ENCODE measurements at regions not wholly inside any gene's neighbourhood (a gene's known extent, or its start where the extent isn't known, plus 50 kb on each side); places are given as distances from the start of the nearest gene placed in this dataset.

DNA sequence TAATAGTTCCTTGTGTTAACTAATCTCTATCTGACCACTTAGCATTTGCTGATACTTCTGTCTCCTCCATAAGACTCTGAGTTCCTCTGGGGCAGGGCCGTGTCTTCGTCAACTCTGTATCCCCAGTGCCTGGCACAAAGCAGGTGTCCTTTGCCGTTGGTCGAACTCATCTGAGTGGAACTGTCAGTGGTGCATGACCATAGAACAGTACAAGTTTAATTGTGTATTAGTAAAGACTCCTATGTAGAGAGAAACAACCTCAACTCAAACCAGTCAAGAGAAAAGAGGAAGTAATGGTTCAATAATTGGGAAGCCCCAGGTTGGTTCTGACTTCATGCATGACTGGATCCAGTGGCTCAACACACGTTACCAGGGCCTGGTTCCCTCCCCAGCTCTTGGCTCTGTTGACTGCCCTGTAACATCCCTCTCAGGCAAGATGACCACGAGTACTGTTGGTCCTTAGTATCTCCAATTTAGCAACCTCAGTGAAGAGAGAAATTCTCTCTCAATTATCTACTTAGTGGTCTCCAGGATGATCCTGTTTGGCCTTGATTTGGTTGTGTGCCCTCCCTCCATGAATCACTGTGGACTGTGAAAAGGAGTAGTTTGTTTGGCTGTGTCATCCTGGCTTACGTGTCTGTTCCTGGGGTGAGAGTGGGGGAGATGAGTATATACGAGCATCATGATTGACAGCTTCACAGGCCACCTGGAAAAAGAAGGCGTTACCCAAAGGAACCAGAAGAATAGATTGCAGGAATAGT, 58.5 kb upstream of the MSH6 start:
- Histone ChIP-seq H3K36me3 (ENCODE audit: control insufficient read depth, insufficient read depth, low read length) (no peaks in the 10 kb centered on the region), H3K9me3 (ENCODE audit: control insufficient read depth, insufficient read depth, low read depth, low read length) (no peaks in the 10 kb centered on the region), H3K4me3 (replicated peaks in 1 of 4; ENCODE audit: control extremely low read depth in 1 of 4, insufficient read depth in 1 of 4, low read depth in 3 of 4, low read length in 4 of 4) (no peak overlapping the region), H3K4me1 (ENCODE audit: control insufficient read depth, extremely low read depth, insufficient read depth, low read length) (no peaks in the 10 kb centered on the region), H4K20me1 (ENCODE audit: control insufficient read depth, extremely low read depth, insufficient read depth, low read length) (no peaks in the 10 kb centered on the region), H3K9ac (ENCODE audit: insufficient read depth, low read length) (no peak overlapping the region), H3K79me2 (ENCODE audit: control insufficient read depth, insufficient read depth, low read length) (no peaks in the 10 kb centered on the region), H2AFZ (ENCODE audit: low read length) (no peak overlapping the region), H3K27ac (ENCODE audit: insufficient read depth, low read length) (no peak overlapping the region), H3K4me2 (ENCODE audit: extremely low read depth, insufficient read depth, low read length) (no peak overlapping the region), H3K27me3 (ENCODE audit: control insufficient read depth, insufficient read depth, low read length) (no peaks in the 10 kb centered on the region)
- DNase-seq (ENCODE audit: low read depth in 2 of 2), result peak in 1 of 2 donors; percentile 22
- TF ChIP-seq, protein P1, sequence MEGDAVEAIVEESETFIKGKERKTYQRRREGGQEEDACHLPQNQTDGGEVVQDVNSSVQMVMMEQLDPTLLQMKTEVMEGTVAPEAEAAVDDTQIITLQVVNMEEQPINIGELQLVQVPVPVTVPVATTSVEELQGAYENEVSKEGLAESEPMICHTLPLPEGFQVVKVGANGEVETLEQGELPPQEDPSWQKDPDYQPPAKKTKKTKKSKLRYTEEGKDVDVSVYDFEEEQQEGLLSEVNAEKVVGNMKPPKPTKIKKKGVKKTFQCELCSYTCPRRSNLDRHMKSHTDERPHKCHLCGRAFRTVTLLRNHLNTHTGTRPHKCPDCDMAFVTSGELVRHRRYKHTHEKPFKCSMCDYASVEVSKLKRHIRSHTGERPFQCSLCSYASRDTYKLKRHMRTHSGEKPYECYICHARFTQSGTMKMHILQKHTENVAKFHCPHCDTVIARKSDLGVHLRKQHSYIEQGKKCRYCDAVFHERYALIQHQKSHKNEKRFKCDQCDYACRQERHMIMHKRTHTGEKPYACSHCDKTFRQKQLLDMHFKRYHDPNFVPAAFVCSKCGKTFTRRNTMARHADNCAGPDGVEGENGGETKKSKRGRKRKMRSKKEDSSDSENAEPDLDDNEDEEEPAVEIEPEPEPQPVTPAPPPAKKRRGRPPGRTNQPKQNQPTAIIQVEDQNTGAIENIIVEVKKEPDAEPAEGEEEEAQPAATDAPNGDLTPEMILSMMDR (conservative IDR thresholded peaks at IDR 0.05 in 1 of 2, IDR thresholded peaks at IDR 0.05 in 1 of 2; ENCODE audit: low read depth in 1 of 2, low read length in 2 of 2), result no peak
- no peak for TF ChIP-seq EZH2 (IDR thresholded peaks at IDR 0.05; ENCODE audit: low read length, missing control alignments)

DNA sequence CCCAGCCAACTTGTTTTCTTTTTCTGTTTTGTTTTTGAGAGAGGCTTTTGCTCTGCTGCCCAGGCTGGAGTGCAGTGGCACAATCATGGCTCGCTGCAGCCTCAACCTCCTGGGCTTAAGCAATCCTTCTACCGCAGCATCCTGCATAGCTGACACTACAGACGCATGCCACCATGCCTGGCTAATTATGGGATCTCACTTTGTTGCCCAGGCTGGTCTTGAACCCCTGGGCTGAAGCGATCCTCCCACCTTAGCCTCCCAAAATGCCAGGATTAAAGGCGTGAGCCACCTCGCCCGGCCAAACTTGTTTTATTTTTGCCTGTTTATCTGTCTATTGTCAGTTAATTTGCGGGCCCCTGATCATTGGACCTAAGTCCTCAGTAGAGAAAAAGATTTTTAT, 61.6 kb upstream of the MSH6 start:
- Histone ChIP-seq H3K27ac (ENCODE audit: insufficient read depth, low read length) (no peak overlapping the region), H3K79me2 (ENCODE audit: control insufficient read depth, insufficient read depth, low read length) (no peaks in the 10 kb centered on the region), H2AFZ (ENCODE audit: low read length) (no peak overlapping the region), H3K4me3 (replicated peaks in 1 of 4; ENCODE audit: control extremely low read depth in 1 of 4, insufficient read depth in 1 of 4, low read depth in 3 of 4, low read length in 4 of 4) (no peak overlapping the region), H3K36me3 (ENCODE audit: control insufficient read depth, insufficient read depth, low read length) (no peaks in the 10 kb centered on the region), H3K9me3 (ENCODE audit: control insufficient read depth, insufficient read depth, low read depth, low read length) (no peaks in the 10 kb centered on the region), H3K27me3 (ENCODE audit: control insufficient read depth, insufficient read depth, low read length) (no peaks in the 10 kb centered on the region), H3K9ac (ENCODE audit: insufficient read depth, low read length) (no peak overlapping the region), H3K4me2 (ENCODE audit: extremely low read depth, insufficient read depth, low read length) (no peak overlapping the region), H4K20me1 (ENCODE audit: control insufficient read depth, extremely low read depth, insufficient read depth, low read length) (no peaks in the 10 kb centered on the region), H3K4me1 (ENCODE audit: control insufficient read depth, extremely low read depth, insufficient read depth, low read length) (no peaks in the 10 kb centered on the region)
- no peak for DNase-seq (ENCODE audit: low read depth in 2 of 2)
- TF ChIP-seq, protein P1 (conservative IDR thresholded peaks at IDR 0.05 in 1 of 2, IDR thresholded peaks at IDR 0.05 in 1 of 2; ENCODE audit: low read depth in 1 of 2, low read length in 2 of 2), result no peak
- TF ChIP-seq EZH2 (IDR thresholded peaks at IDR 0.05; ENCODE audit: low read length, missing control alignments), result no peak

DNA sequence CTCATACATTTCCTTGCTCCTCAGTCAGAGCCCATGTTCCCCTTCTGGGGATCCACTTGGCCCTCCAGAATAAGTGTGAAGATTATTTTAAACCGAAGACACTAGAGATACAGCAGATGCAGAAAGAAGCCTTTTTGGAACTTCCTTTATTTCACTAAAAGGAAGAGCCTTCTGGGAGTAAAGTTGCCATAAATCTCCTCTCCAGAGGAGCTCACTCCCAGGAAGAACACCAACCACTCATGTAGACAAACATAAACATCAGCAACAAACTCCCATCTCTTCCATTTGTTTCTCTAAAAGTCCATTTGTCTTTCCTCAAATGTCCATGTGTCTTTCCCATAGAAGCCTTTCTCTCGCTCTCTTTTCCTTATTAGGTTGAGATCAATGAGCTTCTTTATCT, 62.4 kb upstream of the MSH6 start:
- H2AFZ ChIP-seq (ENCODE audit: low read length), result no peak overlapping the region
- no peaks in the 10 kb centered on the region for H3K9me3 ChIP-seq (ENCODE audit: control insufficient read depth, insufficient read depth, low read depth, low read length)
- no peak overlapping the region for H3K4me2 ChIP-seq (ENCODE audit: extremely low read depth, insufficient read depth, low read length)
- H3K79me2 ChIP-seq (ENCODE audit: control insufficient read depth, insufficient read depth, low read length), result no peaks in the 10 kb centered on the region
- no peak overlapping the region for H3K4me3 ChIP-seq (replicated peaks in 1 of 4; ENCODE audit: control extremely low read depth in 1 of 4, insufficient read depth in 1 of 4, low read depth in 3 of 4, low read length in 4 of 4)
- H3K27ac ChIP-seq (ENCODE audit: insufficient read depth, low read length), result no peak overlapping the region
- no peaks in the 10 kb centered on the region for H3K27me3 ChIP-seq (ENCODE audit: control insufficient read depth, insufficient read depth, low read length)
- no peaks in the 10 kb centered on the region for H4K20me1 ChIP-seq (ENCODE audit: control insufficient read depth, extremely low read depth, insufficient read depth, low read length)
- H3K36me3 ChIP-seq (ENCODE audit: control insufficient read depth, insufficient read depth, low read length), result no peaks in the 10 kb centered on the region
- DNase-seq (ENCODE audit: low read depth in 2 of 2), result no peak
- TF ChIP-seq, protein P1 (conservative IDR thresholded peaks at IDR 0.05 in 1 of 2, IDR thresholded peaks at IDR 0.05 in 1 of 2; ENCODE audit: low read depth in 1 of 2, low read length in 2 of 2), result no peak
- TF ChIP-seq EZH2 (IDR thresholded peaks at IDR 0.05; ENCODE audit: low read length, missing control alignments), result no peak
- no peak overlapping the region for H3K9ac ChIP-seq (ENCODE audit: insufficient read depth, low read length)
- no peaks in the 10 kb centered on the region for H3K4me1 ChIP-seq (ENCODE audit: control insufficient read depth, extremely low read depth, insufficient read depth, low read length)

Data from fibroblast of lung (primary cell).